GM12873 (cell line): ENCODE measurements at regions not wholly inside any gene's neighbourhood (a gene's known extent, or its start where the extent isn't known, plus 50 kb on each side); places are given as distances from the start of the nearest gene placed in this dataset.

Experiments
- TF ChIP-seq, protein P1 (sequence below): IDR thresholded peaks from 2 replicates; pipeline ENCODE4 v1.5.1; 2012; ENCODE audit warnings: low read depth, mild to moderate bottlenecking, moderate library complexity, low read length, control low read depth; ENCODE audit not compliant: insufficient read depth; ENCODE audit errors: missing control alignments

DNA sequence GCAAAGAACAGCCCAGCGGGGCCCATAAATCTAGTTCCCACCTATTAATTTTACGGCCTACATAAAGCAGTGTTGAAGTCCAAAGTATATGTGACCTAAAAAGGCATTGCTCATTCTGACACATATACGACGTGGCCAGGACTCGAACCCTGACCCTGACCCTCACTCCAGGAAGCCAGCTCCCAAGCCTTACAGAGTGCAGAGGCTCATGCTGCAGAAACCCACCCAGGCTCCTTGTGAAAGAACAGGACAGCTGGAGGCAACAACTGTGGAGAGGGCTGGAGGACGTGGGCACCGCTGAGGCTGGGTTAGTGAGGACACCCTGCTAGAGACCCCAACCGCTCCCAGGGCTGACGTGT, 221.6 kb downstream of the CYP26B1 start:
- TF ChIP-seq, protein P1, sequence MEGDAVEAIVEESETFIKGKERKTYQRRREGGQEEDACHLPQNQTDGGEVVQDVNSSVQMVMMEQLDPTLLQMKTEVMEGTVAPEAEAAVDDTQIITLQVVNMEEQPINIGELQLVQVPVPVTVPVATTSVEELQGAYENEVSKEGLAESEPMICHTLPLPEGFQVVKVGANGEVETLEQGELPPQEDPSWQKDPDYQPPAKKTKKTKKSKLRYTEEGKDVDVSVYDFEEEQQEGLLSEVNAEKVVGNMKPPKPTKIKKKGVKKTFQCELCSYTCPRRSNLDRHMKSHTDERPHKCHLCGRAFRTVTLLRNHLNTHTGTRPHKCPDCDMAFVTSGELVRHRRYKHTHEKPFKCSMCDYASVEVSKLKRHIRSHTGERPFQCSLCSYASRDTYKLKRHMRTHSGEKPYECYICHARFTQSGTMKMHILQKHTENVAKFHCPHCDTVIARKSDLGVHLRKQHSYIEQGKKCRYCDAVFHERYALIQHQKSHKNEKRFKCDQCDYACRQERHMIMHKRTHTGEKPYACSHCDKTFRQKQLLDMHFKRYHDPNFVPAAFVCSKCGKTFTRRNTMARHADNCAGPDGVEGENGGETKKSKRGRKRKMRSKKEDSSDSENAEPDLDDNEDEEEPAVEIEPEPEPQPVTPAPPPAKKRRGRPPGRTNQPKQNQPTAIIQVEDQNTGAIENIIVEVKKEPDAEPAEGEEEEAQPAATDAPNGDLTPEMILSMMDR = no peak

DNA sequence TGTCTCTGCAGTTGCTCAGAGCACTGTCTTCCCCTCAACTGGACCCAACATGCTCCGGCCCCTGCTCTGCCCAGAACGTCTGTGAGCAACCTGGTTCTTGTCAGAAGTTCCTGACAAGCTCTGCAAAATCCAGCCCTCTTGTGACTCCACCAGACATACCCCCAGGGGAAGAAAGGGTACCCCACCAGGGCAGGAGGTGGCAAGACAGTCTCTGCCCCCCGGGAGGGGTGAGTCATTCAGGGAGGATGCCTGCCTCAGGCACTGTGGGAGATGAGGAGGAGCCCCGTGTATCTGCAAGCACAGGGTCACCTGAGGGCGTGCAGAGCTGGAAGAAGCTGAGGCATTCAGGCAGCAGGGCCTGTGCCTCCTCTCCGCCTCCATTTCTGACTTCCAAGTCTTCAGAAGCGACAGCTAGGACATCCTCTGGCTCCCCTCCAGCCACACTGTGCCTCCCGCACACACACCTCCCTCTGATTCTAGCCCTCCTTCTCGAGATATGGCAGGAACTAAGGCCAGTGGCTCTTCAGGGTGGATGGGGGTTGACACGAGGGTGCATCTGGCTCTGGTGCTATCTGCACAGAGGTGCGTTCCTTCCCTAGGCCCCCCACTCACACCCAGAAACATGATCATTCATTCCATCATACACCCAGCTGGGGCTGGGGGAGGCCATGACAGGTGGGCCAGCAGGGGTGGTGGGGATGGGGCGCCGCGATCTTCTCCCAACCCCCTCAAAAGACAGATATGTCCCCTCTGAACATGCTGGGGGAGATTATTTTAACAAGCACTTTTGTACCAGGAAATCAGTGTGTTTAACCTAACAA, 222.2 kb downstream of the CYP26B1 start:
- TF ChIP-seq, protein P1 = no peak

- TF ChIP-seq, protein P1 = peak; percentile 85
Observed at GRCh38 chr2:71923887-71924533, 223.7 kb downstream of the CYP26B1 start.

DNA sequence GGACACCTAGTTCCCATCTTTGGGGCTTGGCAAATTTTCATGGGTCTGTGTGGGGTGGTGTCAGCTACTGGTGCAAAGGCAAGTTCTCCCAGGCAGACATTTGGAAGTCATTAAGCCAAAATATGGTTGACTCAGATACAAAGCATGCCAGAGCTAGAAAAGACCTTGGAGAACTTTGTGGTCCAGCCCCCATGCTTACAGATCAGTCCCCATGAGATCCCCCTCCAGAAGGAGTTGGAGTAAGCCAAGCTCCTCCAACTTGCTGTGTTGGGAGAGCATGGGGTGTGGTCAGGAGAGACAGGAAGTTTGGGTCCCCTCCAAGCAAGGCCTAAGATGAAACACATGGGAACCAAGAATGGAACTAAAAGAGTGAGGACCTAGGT, 224.5 kb downstream of the CYP26B1 start:
- TF ChIP-seq, protein P1 = no peak

DNA sequence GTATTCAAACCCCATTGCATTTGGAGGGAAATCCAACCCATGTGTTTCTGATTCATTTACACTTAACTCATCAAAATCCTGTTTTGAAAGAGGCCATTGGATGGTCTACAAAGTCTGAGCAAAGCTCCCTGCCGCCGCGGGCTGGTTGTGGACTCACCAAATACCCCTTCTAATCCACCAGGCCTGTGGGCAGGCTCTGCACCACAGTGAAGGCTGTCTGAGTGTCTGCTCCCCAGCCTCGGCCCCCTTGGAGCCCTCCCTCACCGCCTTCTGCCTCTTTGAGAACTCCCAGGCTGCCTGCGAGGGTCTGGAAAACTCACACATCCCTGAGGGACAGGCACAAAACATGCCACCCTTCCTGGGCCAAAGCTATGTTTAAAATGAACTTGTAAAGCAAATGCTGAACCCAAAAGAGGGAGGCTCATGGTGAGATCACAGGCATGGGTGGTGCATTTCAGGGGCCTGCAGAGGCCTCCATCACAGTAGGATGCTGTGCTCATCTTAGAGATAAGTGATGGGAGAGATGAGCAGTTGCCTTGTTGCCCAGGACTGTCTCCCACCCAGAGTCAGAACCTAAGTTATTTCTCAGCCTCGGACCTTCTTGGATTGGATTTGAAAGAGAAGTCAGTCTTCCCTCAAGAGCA, 225.0 kb downstream of the CYP26B1 start:
- TF ChIP-seq, protein P1 = no peak

DNA sequence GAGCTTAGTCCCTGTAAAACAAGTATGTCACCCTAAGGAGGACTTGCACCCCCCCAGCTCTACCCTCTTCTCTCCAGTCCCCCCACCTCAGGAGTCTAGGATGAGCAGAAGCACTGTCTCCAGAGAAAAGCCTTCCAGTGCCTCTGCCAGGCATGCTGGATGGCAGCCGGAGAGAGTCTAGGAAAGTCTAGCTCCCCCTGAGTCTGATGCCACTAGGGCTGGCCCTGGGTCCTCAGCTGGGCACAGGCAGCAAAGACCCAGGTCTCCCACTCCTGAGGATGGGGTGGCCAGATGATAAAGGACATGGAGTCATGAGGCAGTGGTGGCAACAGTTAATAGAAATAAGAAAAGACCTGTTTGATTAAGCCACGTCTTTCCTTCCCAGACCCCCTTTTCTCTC, 225.6 kb downstream of the CYP26B1 start:
- TF ChIP-seq, protein P1 = no peak

DNA sequence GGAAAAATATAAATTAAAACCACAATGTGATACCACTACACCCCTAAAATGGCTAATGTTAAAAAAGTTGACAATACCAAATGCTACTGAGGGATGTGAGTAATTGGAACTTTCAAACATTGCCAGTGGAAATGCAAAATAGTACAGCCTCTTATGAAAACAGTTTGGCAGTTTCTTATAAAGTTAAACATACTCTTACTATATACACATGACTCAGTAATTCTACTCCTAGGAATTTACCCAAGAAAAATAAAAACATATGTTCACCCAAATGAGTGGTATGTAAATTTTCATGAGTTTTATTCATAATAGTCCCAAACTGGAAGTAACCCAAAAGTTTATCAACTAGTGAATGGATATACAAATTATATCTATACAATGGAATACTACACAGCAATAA, 228.0 kb downstream of the CYP26B1 start:
- TF ChIP-seq, protein P1 = no peak
